Activated CD8-positive, alpha-beta memory T cell treated with anti-CD3 and anti-CD28 coated beads for 1 hour (primary cell): ENCODE measurements at regions not wholly inside any gene's neighbourhood (a gene's known extent, or its start where the extent isn't known, plus 50 kb on each side); places are given as distances from the start of the nearest gene placed in this dataset.
A peak's percentile ranks its signal among the peaks of the same experiment; 100 is the strongest.

Experiments
- DNase-seq, 2 donors: peaks; one replicate each; pipeline ENCODE4 v3.0.0-alpha.2; 2020; ENCODE audit warnings: low read depth in 1 of 2; ENCODE audit errors: extremely low read depth in 1 of 2

GRCh38 chr6:11332463-11332862 is 100.0 kb upstream of the NEDD9 start:
- no peak for DNase-seq

GRCh38 chr6:11331111-11331510 is 98.6 kb upstream of the NEDD9 start:
- no peak for DNase-seq

- no peak for DNase-seq
Observed at GRCh38 chr6:11330413-11330760, 97.9 kb upstream of the NEDD9 start.

GRCh38 chr6:11329726-11330412 is 97.4 kb upstream of the NEDD9 start:
- DNase-seq: no peak

- no peak for DNase-seq
Observed at GRCh38 chr6:11328613-11329247, 96.3 kb upstream of the NEDD9 start.

GRCh38 chr6:11327961-11328360 is 95.5 kb upstream of the NEDD9 start:
- DNase-seq: no peak

GRCh38 chr6:11326116-11326515 is 93.6 kb upstream of the NEDD9 start:
- DNase-seq: no peak

GRCh38 chr6:11324453-11325015 is 92.1 kb upstream of the NEDD9 start:
- no peak for DNase-seq

- DNase-seq: no peak
Observed at GRCh38 chr6:11323666-11324452, 91.4 kb upstream of the NEDD9 start.

GRCh38 chr6:11322252-11322885 is 89.9 kb upstream of the NEDD9 start:
- DNase-seq: no peak

GRCh38 chr6:11320914-11321597 is 88.6 kb upstream of the NEDD9 start:
- no peak for DNase-seq

- no peak for DNase-seq
Observed at GRCh38 chr6:11318835-11319813, 86.7 kb upstream of the NEDD9 start.

GRCh38 chr6:11317885-11318771 is 85.7 kb upstream of the NEDD9 start:
- DNase-seq: peak; percentile 23 to 38

- no peak for DNase-seq
Observed at GRCh38 chr6:11315743-11316437, 83.4 kb upstream of the NEDD9 start.

GRCh38 chr6:11313207-11313606 is 80.7 kb upstream of the NEDD9 start:
- DNase-seq: no peak

- no peak for DNase-seq
Observed at GRCh38 chr6:11311970-11312369, 79.5 kb upstream of the NEDD9 start.

GRCh38 chr6:11309947-11310665 is 77.6 kb upstream of the NEDD9 start:
- DNase-seq: no peak
